ENCODE measurements at regions not wholly inside any gene's neighbourhood (a gene's known extent, or its start where the extent isn't known, plus 50 kb on each side); places are given as distances from the start of the nearest gene placed in this dataset.
"Not testable (repeated sequence)": the region's sequence is repeated elsewhere in the genome, so short reads cannot be mapped to it uniquely, and the experiment has no call there.

DNA sequence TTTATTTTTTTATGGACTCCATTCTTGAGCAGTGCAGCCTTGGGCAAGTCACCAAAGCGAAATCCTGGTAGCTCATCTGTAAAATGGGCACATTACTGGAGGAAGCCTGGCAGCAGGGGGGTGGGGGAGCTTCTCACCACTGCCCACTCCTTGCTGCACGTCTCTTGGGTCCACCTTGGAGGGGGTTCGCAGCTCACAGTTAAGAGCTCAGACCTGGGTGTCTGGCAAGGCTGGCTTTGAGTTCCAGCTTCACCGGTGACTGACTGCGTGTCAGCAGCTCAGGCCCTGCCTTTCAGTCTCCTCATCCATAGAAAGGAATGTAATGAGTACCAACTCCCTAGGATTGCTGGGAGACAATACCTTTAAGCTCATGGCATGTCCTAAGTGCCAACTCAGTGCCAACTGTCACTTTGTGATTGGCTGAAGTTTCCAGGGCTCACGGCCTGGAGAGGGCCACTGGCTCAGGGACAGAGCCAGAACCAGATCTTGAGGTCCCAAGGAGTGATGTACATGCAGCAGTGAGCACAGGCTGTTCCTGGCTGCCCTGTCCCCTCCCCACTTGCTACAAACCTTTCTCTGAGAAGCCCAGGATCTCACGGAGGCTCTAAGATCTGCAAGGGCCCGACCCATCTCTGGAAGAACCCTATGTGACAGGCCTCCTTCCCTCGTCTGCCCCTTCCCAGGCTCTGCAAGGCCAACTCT lies 72.9 kb downstream of the C9orf50 start:
- no peak overlapping the region for H3K4me3 ChIP-seq (ENCODE audit: low read length in 3 of 3)
- no peak overlapping the region for H3K27ac ChIP-seq (ENCODE audit: low read depth, low read length)

GRCh38 chr9:129547063-129547462 lies 73.8 kb downstream of the C9orf50 start:
- Histone ChIP-seq H3K27me3 (ENCODE audit: control insufficient read depth in 3 of 3, insufficient read depth in 3 of 3, low read length in 3 of 3) (peaks cover 0 to 5% (median 0%) of the 10 kb centered on the region in 3 donors), H3K27ac (ENCODE audit: low read depth, low read length) (no peak overlapping the region), H3K4me1 (ENCODE audit: control insufficient read depth in 3 of 3, insufficient read depth in 3 of 3, low read length in 3 of 3) (peaks cover 18 to 24% (median 19%) of the 10 kb centered on the region in 3 donors), H3K36me3 (ENCODE audit: control insufficient read depth in 3 of 3, insufficient read depth in 3 of 3, low read length in 3 of 3) (no peaks in the 10 kb centered on the region), H3K9ac (ENCODE audit: low read depth in 1 of 3, low read length in 3 of 3) (no peak overlapping the region), H3K9me3 (ENCODE audit: control insufficient read depth in 3 of 3, low read length in 3 of 3) (no peaks in the 10 kb centered on the region), H3K4me3 (ENCODE audit: low read length in 3 of 3) (no peak overlapping the region)

More for the DNA sequence above, 72.9 kb downstream of the C9orf50 start:
- H3K9me3 ChIP-seq (ENCODE audit: control insufficient read depth in 3 of 3, low read length in 3 of 3) = no peaks in the 10 kb centered on the region
- H3K27me3 ChIP-seq (ENCODE audit: control insufficient read depth in 3 of 3, insufficient read depth in 3 of 3, low read length in 3 of 3) = peaks cover 0 to 5% (median 0%) of the 10 kb centered on the region in 3 donors
- peaks cover 18 to 24% (median 19%) of the 10 kb centered on the region in 3 donors for H3K4me1 ChIP-seq (ENCODE audit: control insufficient read depth in 3 of 3, insufficient read depth in 3 of 3, low read length in 3 of 3)
- no peak overlapping the region for H3K9ac ChIP-seq (ENCODE audit: low read depth in 1 of 3, low read length in 3 of 3)
- no peaks in the 10 kb centered on the region for H3K36me3 ChIP-seq (ENCODE audit: control insufficient read depth in 3 of 3, insufficient read depth in 3 of 3, low read length in 3 of 3)

DNA sequence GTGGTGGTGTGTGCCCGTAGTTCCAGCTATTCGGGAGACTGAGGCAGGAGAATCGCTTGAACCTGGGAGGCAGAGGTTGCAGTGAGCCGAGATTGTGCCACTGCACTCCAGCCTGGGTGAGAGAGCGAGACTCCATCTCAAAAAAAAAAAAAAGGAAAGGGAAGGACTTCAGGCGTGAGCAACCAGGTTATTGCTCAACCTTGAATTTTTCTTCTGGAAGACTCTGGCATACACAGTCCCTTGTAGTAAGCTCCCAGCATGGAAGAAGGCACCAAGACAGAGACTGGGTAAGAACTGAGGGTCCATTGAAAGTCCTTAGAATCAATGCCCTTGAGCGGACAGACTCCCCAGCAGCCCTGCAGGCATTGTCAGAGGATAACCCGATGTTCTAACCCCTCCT lies 75.0 kb downstream of the C9orf50 start:
- not testable (repeated sequence) for H3K36me3 ChIP-seq (ENCODE audit: control insufficient read depth in 3 of 3, insufficient read depth in 3 of 3, low read length in 3 of 3); H3K27ac ChIP-seq (ENCODE audit: low read depth, low read length); H3K4me3 ChIP-seq (ENCODE audit: low read length in 3 of 3); H3K9me3 ChIP-seq (ENCODE audit: control insufficient read depth in 3 of 3, low read length in 3 of 3); H3K9ac ChIP-seq (ENCODE audit: low read depth in 1 of 3, low read length in 3 of 3); H3K27me3 ChIP-seq (ENCODE audit: control insufficient read depth in 3 of 3, insufficient read depth in 3 of 3, low read length in 3 of 3)
- H3K4me1 ChIP-seq (ENCODE audit: control insufficient read depth in 3 of 3, insufficient read depth in 3 of 3, low read length in 3 of 3) = peaks cover 18 to 24% (median 19%) of the 10 kb centered on the region in 3 donors

GRCh38 chr9:129544761-129545160 lies 76.1 kb downstream of the C9orf50 start:
- no peaks in the 10 kb centered on the region for H3K9me3 ChIP-seq (ENCODE audit: control insufficient read depth in 3 of 3, low read length in 3 of 3)
- peaks cover 12 to 18% (median 16%) of the 10 kb centered on the region in 3 donors for H3K4me1 ChIP-seq (ENCODE audit: control insufficient read depth in 3 of 3, insufficient read depth in 3 of 3, low read length in 3 of 3)
- H3K4me3 ChIP-seq (ENCODE audit: low read length in 3 of 3) = no peak overlapping the region
- H3K9ac ChIP-seq (ENCODE audit: low read depth in 1 of 3, low read length in 3 of 3) = no peak overlapping the region
- no peak overlapping the region for H3K27ac ChIP-seq (ENCODE audit: low read depth, low read length)
- no peaks in the 10 kb centered on the region for H3K36me3 ChIP-seq (ENCODE audit: control insufficient read depth in 3 of 3, insufficient read depth in 3 of 3, low read length in 3 of 3)
- peaks cover 0 to 5% (median 0%) of the 10 kb centered on the region in 3 donors for H3K27me3 ChIP-seq (ENCODE audit: control insufficient read depth in 3 of 3, insufficient read depth in 3 of 3, low read length in 3 of 3)

DNA sequence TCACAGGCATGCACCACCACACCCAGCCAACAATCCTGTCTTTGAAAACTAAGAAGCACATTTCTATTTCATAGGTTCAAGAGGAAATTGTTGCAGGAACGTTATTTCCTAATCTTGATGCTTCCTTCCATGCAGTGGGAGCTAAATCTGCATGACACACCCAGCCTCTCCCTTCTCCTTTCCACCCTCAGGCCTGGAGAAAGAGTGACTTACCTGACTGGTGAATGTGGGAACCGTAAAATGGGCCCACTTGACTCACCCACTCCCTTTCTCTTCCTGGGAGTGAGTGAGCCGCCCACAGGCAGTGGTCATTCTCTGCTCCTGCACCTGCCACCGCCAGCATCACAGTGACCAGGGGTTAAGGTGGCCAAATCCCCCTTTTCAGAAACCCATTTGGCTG lies 78.2 kb downstream of the C9orf50 start:
- Histone ChIP-seq H3K27me3 (ENCODE audit: control insufficient read depth in 3 of 3, insufficient read depth in 3 of 3, low read length in 3 of 3) (no peaks in the 10 kb centered on the region), H3K36me3 (ENCODE audit: control insufficient read depth in 3 of 3, insufficient read depth in 3 of 3, low read length in 3 of 3) (no peaks in the 10 kb centered on the region), H3K4me3 (ENCODE audit: low read length in 3 of 3) (no peak overlapping the region), H3K9me3 (ENCODE audit: control insufficient read depth in 3 of 3, low read length in 3 of 3) (no peaks in the 10 kb centered on the region), H3K9ac (ENCODE audit: low read depth in 1 of 3, low read length in 3 of 3) (no peak overlapping the region), H3K27ac (ENCODE audit: low read depth, low read length) (no peak overlapping the region), H3K4me1 (ENCODE audit: control insufficient read depth in 3 of 3, insufficient read depth in 3 of 3, low read length in 3 of 3) (no peaks in the 10 kb centered on the region)

- no peaks in the 10 kb centered on the region for H3K27me3 ChIP-seq (ENCODE audit: control insufficient read depth in 3 of 3, insufficient read depth in 3 of 3, low read length in 3 of 3)
- no peak overlapping the region for H3K4me3 ChIP-seq (ENCODE audit: low read length in 3 of 3)
- H3K27ac ChIP-seq (ENCODE audit: low read depth, low read length) = no peak overlapping the region
- H3K9ac ChIP-seq (ENCODE audit: low read depth in 1 of 3, low read length in 3 of 3) = no peak overlapping the region
- no peaks in the 10 kb centered on the region for H3K36me3 ChIP-seq (ENCODE audit: control insufficient read depth in 3 of 3, insufficient read depth in 3 of 3, low read length in 3 of 3)
- no peaks in the 10 kb centered on the region for H3K4me1 ChIP-seq (ENCODE audit: control insufficient read depth in 3 of 3, insufficient read depth in 3 of 3, low read length in 3 of 3)
- H3K9me3 ChIP-seq (ENCODE audit: control insufficient read depth in 3 of 3, low read length in 3 of 3) = no peaks in the 10 kb centered on the region
Observed at GRCh38 chr9:129541270-129541669, 79.6 kb downstream of the C9orf50 start.

- Histone ChIP-seq H3K9me3 (ENCODE audit: control insufficient read depth in 3 of 3, low read length in 3 of 3) (no peaks in the 10 kb centered on the region), H3K27me3 (ENCODE audit: control insufficient read depth in 3 of 3, insufficient read depth in 3 of 3, low read length in 3 of 3) (no peaks in the 10 kb centered on the region), H3K27ac (ENCODE audit: low read depth, low read length) (no peak overlapping the region), H3K4me1 (ENCODE audit: control insufficient read depth in 3 of 3, insufficient read depth in 3 of 3, low read length in 3 of 3) (no peaks in the 10 kb centered on the region), H3K4me3 (ENCODE audit: low read length in 3 of 3) (no peak overlapping the region), H3K36me3 (ENCODE audit: control insufficient read depth in 3 of 3, insufficient read depth in 3 of 3, low read length in 3 of 3) (no peaks in the 10 kb centered on the region), H3K9ac (ENCODE audit: low read depth in 1 of 3, low read length in 3 of 3) (no peak overlapping the region)
Observed at GRCh38 chr9:129539446-129539845, 81.5 kb downstream of the C9orf50 start.

GRCh38 chr9:129531860-129532402 lies 89.0 kb downstream of the C9orf50 start:
- not testable (repeated sequence) for H3K4me1 ChIP-seq (ENCODE audit: control insufficient read depth in 3 of 3, insufficient read depth in 3 of 3, low read length in 3 of 3); H3K27ac ChIP-seq (ENCODE audit: low read depth, low read length); H3K27me3 ChIP-seq (ENCODE audit: control insufficient read depth in 3 of 3, insufficient read depth in 3 of 3, low read length in 3 of 3); H3K4me3 ChIP-seq (ENCODE audit: low read length in 3 of 3); H3K9ac ChIP-seq (ENCODE audit: low read depth in 1 of 3, low read length in 3 of 3); H3K36me3 ChIP-seq (ENCODE audit: control insufficient read depth in 3 of 3, insufficient read depth in 3 of 3, low read length in 3 of 3); H3K9me3 ChIP-seq (ENCODE audit: control insufficient read depth in 3 of 3, low read length in 3 of 3)

GRCh38 chr9:129527955-129528354 lies 92.9 kb downstream of the C9orf50 start:
- H3K27me3 ChIP-seq (ENCODE audit: control insufficient read depth in 3 of 3, insufficient read depth in 3 of 3, low read length in 3 of 3); H3K9me3 ChIP-seq (ENCODE audit: control insufficient read depth in 3 of 3, low read length in 3 of 3); H3K4me1 ChIP-seq (ENCODE audit: control insufficient read depth in 3 of 3, insufficient read depth in 3 of 3, low read length in 3 of 3); H3K9ac ChIP-seq (ENCODE audit: low read depth in 1 of 3, low read length in 3 of 3); H3K36me3 ChIP-seq (ENCODE audit: control insufficient read depth in 3 of 3, insufficient read depth in 3 of 3, low read length in 3 of 3); H3K4me3 ChIP-seq (ENCODE audit: low read length in 3 of 3); H3K27ac ChIP-seq (ENCODE audit: low read depth, low read length): not testable (repeated sequence)

GRCh38 chr9:129525656-129526196 lies 95.2 kb downstream of the C9orf50 start:
- peaks cover 0 to 6% (median 2%) of the 10 kb centered on the region in 3 donors for H3K27me3 ChIP-seq (ENCODE audit: control insufficient read depth in 3 of 3, insufficient read depth in 3 of 3, low read length in 3 of 3)

More at GRCh38 chr9:129525656-129526196, 95.2 kb downstream of the C9orf50 start:
- no peak overlapping the region for H3K27ac ChIP-seq (ENCODE audit: low read depth, low read length)
- no peaks in the 10 kb centered on the region for H3K9me3 ChIP-seq (ENCODE audit: control insufficient read depth in 3 of 3, low read length in 3 of 3)
- H3K4me3 ChIP-seq (ENCODE audit: low read length in 3 of 3) = no peak overlapping the region
- H3K9ac ChIP-seq (ENCODE audit: low read depth in 1 of 3, low read length in 3 of 3) = no peak overlapping the region
- no peaks in the 10 kb centered on the region for H3K36me3 ChIP-seq (ENCODE audit: control insufficient read depth in 3 of 3, insufficient read depth in 3 of 3, low read length in 3 of 3)
- H3K4me1 ChIP-seq (ENCODE audit: control insufficient read depth in 3 of 3, insufficient read depth in 3 of 3, low read length in 3 of 3) = peaks cover 0 to 3% (median 0%) of the 10 kb centered on the region in 3 donors

All from skeletal muscle tissue (tissue), 3 donors.